Inferior parietal cortex (tissue), 1 donor: ENCODE measurements at regions not wholly inside any gene's neighbourhood (a gene's known extent, or its start where the extent isn't known, plus 50 kb on each side); places are given as distances from the start of the nearest gene placed in this dataset.

ENCODE experiments used
- DNase-seq: peaks from one replicate; pipeline ENCODE4 v3.0.0-alpha.2; 2016; ENCODE audit errors: extremely low spot score

GRCh38 chr15:62469478-62469873 lies 304.4 kb upstream of the C2CD4B start:
- DNase-seq, result peak; percentile 51

DNA sequence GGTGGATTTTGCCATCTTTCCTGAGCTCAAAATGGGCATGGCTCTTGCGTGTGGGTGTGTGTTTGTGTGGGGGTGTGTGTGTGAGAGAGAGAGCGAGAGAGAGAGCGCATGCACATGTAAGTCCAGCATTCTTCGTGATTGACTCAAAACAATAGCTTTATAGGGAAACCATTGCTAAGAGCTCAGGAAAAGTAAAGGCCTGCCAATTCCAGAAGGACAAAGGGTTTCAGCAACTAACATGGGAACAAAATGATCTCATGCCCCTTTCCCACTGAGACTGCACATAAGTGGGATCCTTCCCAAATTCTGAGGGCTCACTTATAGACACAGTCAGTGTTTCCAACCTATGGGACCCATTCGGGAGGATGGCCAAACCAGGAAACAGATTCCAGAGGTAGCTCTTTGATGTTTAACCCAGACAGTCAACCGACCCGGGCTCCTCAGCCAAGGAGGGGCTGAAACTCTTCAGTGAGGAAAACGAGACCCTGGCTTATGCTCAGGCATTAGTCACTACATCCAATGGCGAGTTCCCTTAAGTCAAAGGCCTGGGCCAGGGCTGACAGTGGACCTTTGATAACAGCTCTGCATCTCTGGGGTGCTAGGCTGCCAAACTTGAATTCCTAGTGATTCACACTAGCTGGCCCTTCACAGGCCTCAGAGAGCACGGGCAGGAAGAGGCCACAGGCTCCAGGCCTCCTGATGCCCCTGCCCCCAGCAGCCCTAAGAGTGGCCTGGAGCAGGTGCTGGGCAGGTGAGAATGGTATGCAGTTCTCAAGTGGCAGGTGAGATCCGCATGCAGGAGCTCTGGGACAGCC lies 305.0 kb upstream of the C2CD4B start:
- peak; percentile 36 for DNase-seq

DNA sequence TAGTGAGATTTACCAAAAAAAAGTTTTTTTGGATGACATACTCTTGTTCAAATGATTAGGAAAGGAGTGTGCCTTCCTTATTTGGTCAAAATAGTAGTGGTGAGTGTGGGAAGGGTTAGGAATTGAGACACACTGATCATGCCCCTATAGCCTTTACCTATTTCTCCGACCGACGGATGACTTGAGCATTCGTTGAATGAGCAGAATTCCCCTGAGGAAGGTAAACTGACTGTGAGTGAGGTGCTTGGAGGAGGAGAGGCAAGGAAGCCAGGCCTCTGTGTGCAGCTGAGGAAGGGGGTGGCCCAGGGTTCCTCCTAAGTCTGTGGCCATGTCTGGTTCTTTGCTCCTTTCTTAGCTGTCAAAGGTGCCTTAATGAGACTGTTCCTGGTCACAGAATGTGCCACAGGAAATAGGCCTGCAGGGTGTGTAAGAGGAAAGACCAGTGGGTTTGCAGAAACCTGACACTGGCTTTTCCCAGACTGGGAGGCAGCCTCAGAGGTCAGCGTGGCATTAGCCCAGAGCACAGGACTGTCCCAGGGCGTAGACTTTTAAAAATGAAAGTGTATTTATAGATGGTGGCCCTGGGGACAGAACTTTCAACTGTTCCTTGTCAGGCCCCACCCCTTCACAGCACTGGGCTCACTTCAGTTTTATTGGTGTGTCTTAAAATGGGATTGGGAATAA lies 307.7 kb upstream of the C2CD4B start:
- no peak for DNase-seq

GRCh38 chr15:62474021-62474770 lies 309.1 kb upstream of the C2CD4B start:
- no peak for DNase-seq

DNA sequence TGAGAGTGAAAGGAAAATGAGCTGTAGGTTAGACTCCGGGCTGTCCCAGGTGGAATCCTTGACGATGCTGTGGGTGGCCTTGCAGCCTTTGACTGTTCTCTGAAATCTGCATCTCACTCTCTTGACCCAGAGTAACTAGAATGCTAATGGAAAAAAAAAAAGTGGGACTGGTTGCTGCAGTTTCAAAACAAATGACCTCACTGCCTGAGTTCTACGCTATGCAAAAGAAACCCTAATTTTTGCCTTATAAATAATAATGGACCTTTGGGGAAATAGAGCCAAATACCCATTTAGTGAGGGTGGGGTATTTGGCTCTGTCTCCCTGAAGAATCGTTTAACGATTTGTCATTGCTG lies 309.7 kb upstream of the C2CD4B start:
- no peak for DNase-seq

DNA sequence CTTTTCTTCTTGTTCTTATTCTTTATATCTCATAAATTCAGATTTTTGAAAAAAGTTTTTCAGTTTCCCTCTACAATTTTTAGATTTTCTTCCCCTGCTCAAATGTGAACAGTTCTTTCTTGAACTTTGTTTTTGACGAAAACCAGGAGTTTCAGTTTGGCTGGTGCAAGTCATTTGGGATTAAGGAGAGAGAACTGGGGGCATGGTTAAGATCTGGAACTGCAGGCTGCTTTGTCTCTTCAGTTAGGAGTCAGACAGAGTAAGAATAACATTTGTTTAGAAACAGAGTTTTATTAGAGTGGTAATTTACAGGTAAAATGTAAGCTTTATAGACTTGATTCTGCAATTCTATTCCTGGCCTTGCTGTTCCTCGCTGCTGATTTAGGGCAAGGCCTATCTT lies 310.5 kb upstream of the C2CD4B start:
- DNase-seq, result no peak

- no peak for DNase-seq
Observed at GRCh38 chr15:62476163-62476562, 311.1 kb upstream of the C2CD4B start.

- no peak for DNase-seq
Observed at GRCh38 chr15:62477929-62478328, 312.8 kb upstream of the C2CD4B start.

DNA sequence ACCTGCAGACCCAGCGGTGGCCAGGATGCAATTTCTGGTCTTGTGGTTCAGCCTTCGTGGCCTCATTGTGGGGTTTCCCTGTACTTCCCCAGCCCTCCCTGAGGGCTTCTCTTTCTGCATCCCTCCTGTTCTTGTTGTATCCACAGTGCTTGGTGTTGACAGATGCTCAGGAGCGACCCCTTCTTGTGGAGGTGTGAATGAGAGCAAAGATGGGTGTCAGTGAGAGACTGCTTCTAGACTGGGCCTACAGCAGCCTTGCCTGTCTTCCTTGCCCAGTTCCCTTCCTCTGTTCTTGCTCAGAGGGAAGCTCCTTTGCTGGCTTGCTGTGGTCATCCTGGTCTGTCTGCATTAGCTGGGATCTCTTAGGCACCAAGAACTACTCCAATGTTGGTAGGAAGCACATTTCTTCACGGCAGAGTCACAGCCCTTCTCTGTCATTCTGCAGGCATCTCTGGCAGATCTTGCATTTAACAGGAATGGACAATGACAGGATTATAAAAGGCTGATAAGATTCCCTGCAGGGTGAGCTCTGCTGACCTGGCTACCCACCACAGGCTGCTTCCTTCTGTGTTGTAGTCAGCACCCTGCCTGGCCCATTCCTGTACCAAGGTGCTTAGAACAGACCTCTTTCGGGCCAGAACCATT lies 317.8 kb upstream of the C2CD4B start:
- DNase-seq, result no peak

DNA sequence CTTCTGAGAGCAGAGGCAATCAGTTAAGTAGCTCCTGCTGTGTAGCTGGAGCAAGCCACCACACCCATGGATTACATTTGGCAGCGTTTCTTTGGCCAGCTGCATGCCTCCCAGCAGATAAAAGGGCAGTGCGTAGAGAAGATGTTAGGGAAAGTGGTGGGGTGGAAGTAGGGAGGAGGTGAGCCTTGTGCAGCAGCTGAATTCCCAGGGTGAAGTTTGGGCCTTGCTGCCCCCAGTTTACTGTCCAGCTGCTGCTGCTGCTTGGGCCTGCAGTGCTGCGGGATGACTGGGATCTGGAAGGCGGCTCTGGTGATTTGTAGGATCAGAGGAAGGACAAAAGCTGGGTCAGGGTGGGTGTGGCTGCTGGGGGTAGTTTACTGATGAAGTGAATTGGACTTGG lies 318.7 kb upstream of the C2CD4B start:
- no peak for DNase-seq

- no peak for DNase-seq
Observed at GRCh38 chr15:62485170-62485720, 320.2 kb upstream of the C2CD4B start.

GRCh38 chr15:62486041-62486440 lies 321.0 kb upstream of the C2CD4B start:
- no peak for DNase-seq

DNA sequence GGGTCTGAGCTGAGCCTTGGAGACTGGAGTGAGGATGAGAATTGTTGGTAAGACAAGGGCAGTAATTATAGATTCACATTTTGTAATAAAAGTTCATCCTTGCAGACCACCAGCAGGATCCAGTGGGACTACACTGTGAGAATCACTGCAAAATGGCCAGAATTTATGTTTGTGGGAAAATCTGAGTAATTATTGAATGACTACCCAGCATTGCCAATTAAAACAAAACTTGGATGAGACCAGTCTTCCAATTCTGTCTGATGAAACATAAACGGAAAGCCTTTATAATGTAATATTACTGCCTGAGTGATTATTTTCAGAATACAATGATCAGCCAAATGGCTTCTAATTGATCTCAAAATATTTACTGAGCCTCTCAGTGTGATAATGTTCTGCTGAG lies 323.3 kb upstream of the C2CD4B start:
- DNase-seq, result no peak

- DNase-seq, result no peak
Observed at GRCh38 chr15:62491642-62492041, 326.6 kb upstream of the C2CD4B start.

DNA sequence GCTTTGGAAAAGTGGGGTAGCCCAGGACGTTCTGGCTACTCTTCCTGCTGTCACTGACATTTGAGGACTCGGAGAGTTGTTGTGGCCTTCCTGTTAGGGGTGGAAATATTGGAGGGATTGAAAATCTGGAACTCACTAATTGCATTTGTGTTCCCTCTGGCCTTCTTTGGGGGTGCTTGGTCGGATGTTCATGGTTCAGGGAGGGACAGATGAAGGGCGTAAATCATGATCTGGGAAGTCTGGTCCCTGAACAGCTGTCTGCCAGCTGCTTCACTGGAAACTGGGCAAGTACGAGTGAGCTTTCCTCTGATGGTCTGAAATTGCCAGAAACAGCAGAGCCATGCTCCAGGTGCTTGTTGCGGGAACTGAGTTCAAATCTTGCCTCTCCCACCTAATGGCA lies 327.8 kb upstream of the C2CD4B start:
- DNase-seq, result no peak

- DNase-seq, result no peak
Observed at GRCh38 chr15:62494197-62494596, 329.1 kb upstream of the C2CD4B start.

- DNase-seq, result peak; percentile 7
Observed at GRCh38 chr15:62495670-62496614, 330.9 kb upstream of the C2CD4B start.

- DNase-seq, result no peak
Observed at GRCh38 chr15:62497356-62497755, 332.3 kb upstream of the C2CD4B start.

- no peak for DNase-seq
Observed at GRCh38 chr15:62498278-62498677, 333.2 kb upstream of the C2CD4B start.

DNA sequence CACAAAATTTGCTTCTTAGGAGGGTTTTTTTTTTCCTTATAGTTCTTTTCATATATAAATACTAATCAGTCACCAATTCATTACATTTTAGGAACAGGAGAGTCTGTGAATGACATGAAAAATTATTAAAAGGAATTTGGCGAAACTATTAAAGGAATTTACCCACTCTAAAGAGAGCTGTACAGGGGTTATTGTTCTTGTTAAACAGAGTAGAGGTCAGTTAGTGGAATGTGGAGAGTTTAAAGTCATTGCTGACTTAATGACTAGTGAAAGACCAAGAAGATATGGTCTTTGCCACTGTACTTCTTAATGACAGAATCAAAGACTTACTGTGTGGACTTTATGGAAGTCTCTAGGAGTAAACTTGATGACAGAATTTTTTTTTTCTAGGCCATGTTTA lies 333.6 kb upstream of the C2CD4B start:
- DNase-seq, result no peak

GRCh38 chr15:62500325-62500724 lies 335.2 kb upstream of the C2CD4B start:
- no peak for DNase-seq
